Large intestine (tissue), 3 donors: ENCODE measurements at regions not wholly inside any gene's neighbourhood (a gene's known extent, or its start where the extent isn't known, plus 50 kb on each side); places are given as distances from the start of the nearest gene placed in this dataset.
A peak's percentile ranks its signal among the peaks of the same experiment; 100 is the strongest.

Experiments
- DNase-seq, 2 donors: peaks; one replicate each; pipeline versions ENCODE4 v3.0.0 to v3.0.0-alpha.2; 2013
- H3K27ac ChIP-seq: one replicate; pipeline ENCODE4 v1.5.1; 2013; ENCODE audit warnings: low read length
- H3K27me3 ChIP-seq: 2 replicates; pipeline ENCODE4 v1.6.1; 2013; ENCODE audit warnings: low read length; ENCODE audit not compliant: control insufficient read depth, insufficient read depth
- H3K36me3 ChIP-seq: 2 replicates; pipeline ENCODE4 v1.6.1; 2013; ENCODE audit warnings: low read length; ENCODE audit not compliant: control insufficient read depth, insufficient read depth
- H3K4me1 ChIP-seq: one replicate; pipeline ENCODE4 v1.6.1; 2013; ENCODE audit warnings: low read length; ENCODE audit not compliant: control insufficient read depth, insufficient read depth
- H3K4me3 ChIP-seq: one replicate; pipeline ENCODE4 v1.5.1; 2013; ENCODE audit warnings: low read length
- H3K9me3 ChIP-seq: one replicate; pipeline ENCODE4 v1.6.1; 2013; ENCODE audit warnings: mild to moderate bottlenecking, low read depth, low read length, moderate library complexity; ENCODE audit not compliant: control insufficient read depth
- WGBS: methylation state at CpG from one replicate; pipeline ENCODE4 v1.1.5; 2013; ENCODE audit warnings: low lambda C conversion rate; ENCODE audit not compliant: insufficient coverage; 5-methylcytosine and 5-hydroxymethylcytosine counted together

GRCh38 chrY:19077698-19078113 lies 304.2 kb upstream of the HSFY2 start:
- DNase-seq, result peak in 1 of 2 donors; percentile 66
- peak overlapping the region; percentile 84 for H3K27ac ChIP-seq

DNA sequence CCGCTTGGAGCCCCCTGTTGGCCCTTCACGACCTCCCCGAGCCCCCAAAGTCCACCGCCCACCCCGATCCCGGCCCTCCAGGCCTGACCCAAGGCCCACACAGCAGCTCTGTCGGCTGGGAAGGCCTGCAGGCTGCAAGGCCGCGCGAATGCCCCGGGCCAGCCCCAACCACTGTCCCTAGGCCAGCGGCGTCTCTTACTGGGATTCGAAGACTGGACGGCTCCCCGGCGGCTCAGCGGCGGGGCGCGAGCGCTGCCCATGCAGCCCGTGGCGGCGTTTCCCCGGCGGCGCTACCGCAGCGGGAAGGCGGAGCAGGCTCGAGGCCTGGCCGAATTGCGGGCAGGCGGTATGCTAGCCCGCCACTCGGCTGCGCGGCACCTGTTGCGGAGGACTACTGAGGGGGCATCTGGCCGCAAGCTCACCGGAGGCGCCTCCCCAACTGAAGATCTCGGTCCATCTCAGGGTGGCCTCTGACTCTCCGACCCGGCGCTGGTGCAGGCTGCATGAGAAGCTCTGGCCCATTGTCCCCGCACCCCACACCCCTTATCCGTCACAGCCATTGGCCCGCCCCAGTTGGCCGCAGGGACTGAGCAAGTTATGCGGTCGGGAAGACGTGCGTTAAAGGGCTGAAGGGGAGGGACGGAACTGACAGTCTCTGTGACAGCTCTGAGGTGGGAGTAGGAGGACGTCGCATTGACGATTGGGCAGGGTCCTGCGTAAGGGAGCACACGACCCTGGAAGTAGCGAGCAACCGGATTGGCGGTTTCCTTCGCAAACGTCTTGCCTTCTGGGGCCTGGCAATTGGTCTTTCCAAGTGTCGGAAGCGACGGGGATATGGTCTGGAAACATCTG lies 303.5 kb upstream of the HSFY2 start:
- H3K36me3 ChIP-seq, result no peaks in the 10 kb centered on the region
- no peaks in the 10 kb centered on the region for H3K27me3 ChIP-seq
- no peaks in the 10 kb centered on the region for H3K9me3 ChIP-seq
- no CpG with 5 or more reads among the region's 69 CpGs for WGBS
- H3K27ac ChIP-seq, result peak overlapping the region; percentile 84
- peak overlapping the region; percentile 56 for H3K4me3 ChIP-seq
- peak in 1 of 2 donors; percentile 80 for DNase-seq
- no peaks in the 10 kb centered on the region for H3K4me1 ChIP-seq

More at GRCh38 chrY:19077698-19078113, 304.2 kb upstream of the HSFY2 start:
- no CpG with 5 or more reads among the region's 37 CpGs for WGBS
- Histone ChIP-seq H3K36me3 (no peaks in the 10 kb centered on the region), H3K4me3 (peak overlapping the region; percentile 56), H3K9me3 (no peaks in the 10 kb centered on the region), H3K27me3 (no peaks in the 10 kb centered on the region), H3K4me1 (no peaks in the 10 kb centered on the region)

DNA sequence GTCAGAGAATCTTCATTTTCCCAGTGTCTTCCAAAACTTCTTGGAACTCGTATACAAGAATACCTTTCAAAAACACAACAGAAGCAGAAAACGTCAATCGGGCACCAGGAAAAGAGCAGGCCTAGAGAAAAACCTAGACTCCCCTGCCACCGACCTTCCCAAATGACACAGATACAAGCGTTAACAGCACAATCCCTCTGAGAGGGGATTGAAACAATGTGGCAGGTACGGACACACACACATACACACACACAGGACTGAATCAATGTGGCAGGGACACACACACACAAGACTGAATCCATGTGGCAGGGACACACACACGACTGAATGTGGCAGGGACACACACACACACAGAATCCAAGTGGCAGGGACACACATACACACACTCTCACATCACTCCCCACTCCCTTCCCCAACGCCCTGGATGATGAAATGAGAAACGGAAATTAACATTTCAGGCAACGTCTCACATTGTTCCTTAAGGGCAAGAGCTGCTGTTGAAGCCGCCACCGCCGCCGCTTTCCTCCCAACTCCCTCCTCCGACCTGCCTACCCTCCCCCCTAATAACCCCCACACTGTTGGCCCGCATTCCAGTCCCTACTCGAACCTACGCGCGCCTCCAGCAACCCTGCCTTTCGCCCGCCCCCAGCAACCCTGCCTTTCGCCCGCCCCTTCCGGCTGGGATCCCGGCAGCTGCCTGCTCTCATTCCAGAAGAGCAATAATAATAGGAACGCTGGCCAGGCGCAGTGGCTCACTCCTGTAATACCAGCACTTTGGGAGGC lies 302.1 kb upstream of the HSFY2 start:
- peak in 1 of 2 donors; percentile 87 for DNase-seq

GRCh38 chrY:19067435-19067834 lies 293.9 kb upstream of the HSFY2 start:
- H3K27ac ChIP-seq, result peak overlapping the region; percentile 90
- H3K27me3 ChIP-seq, result no peaks in the 10 kb centered on the region
- H3K9me3 ChIP-seq, result no peaks in the 10 kb centered on the region
- H3K4me1 ChIP-seq, result peaks cover 26% of the 10 kb centered on the region
- no peak for DNase-seq
- H3K4me3 ChIP-seq, result no peak overlapping the region
- H3K36me3 ChIP-seq, result no peaks in the 10 kb centered on the region

More for the DNA sequence above, 302.1 kb upstream of the HSFY2 start:
- no CpG with 5 or more reads among the region's 28 CpGs for WGBS
- H3K9me3 ChIP-seq, result no peaks in the 10 kb centered on the region
- H3K36me3 ChIP-seq, result no peaks in the 10 kb centered on the region
- peak overlapping the region; percentile 56 for H3K4me3 ChIP-seq
- no peaks in the 10 kb centered on the region for H3K27me3 ChIP-seq
- H3K4me1 ChIP-seq, result no peaks in the 10 kb centered on the region
- H3K27ac ChIP-seq, result peak overlapping the region; percentile 84

DNA sequence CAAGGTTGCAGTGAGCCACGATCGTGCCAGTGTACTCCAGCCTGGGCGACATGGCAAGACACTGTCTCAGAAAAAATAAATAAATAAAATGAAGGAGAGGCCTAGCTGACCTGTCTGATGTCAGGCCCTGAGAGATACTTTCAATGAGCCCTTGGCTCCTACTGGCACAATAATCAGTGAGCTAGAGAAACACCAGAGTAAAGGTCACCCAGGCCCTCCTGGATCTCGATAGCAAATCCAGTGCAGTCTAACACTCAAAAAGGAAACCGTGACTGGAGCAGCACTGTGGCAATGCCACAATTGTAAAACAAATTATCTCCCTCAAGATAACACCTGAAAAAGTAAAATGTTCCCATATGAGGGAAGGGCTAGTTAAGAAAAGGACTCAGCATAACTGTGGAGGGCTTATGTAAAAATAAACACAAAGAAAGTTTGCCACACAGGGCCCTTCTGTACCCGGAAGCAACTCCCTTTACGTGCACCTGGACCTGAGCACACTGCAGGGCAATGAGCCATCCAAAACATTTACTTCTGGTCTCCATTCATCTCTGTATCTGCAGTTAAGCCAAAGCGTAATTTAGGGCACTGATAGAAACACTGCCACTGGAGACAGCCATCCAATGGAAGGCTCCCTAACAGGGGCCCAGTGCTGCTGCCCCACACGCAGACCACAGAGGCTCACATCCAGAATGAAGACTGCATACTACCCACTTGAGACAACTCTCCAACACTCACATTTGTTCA lies 293.1 kb upstream of the HSFY2 start:
- Histone ChIP-seq H3K27me3 (no peaks in the 10 kb centered on the region), H3K36me3 (no peaks in the 10 kb centered on the region), H3K9me3 (no peaks in the 10 kb centered on the region), H3K4me1 (peaks cover 29% of the 10 kb centered on the region), H3K4me3 (no peak overlapping the region), H3K27ac (peak overlapping the region; percentile 90)
- DNase-seq, result peak in 1 of 2 donors; percentile 81
- WGBS, result no CpG with 5 or more reads among the region's 9 CpGs

DNA sequence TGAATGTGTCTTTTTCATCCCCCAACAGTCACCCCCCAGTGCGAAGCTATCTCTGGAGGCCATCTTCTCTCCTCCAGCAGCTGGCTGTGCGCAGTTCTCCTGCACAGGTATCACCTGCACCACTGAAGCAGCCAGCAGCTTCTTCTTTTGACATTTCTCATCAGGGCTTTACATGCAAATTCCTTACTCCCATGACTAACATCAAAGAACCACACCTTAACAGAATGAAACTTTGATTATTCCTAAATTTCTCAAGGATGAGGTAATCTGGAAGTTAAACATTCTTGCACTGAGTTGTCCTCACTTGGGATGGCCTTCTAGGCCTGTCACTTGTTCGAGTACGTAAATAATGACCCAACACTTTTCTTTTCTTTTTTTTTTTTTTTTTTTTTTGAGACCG lies 291.6 kb upstream of the HSFY2 start:
- H3K27ac ChIP-seq, result peak overlapping the region; percentile 76
- no peak overlapping the region for H3K4me3 ChIP-seq
- H3K27me3 ChIP-seq, result no peaks in the 10 kb centered on the region
- peaks cover 29% of the 10 kb centered on the region for H3K4me1 ChIP-seq
- WGBS, result no CpG with 5 or more reads among the region's 5 CpGs
- DNase-seq, result peak in 1 of 2 donors; percentile 9
- no peaks in the 10 kb centered on the region for H3K36me3 ChIP-seq
- no peaks in the 10 kb centered on the region for H3K9me3 ChIP-seq

DNA sequence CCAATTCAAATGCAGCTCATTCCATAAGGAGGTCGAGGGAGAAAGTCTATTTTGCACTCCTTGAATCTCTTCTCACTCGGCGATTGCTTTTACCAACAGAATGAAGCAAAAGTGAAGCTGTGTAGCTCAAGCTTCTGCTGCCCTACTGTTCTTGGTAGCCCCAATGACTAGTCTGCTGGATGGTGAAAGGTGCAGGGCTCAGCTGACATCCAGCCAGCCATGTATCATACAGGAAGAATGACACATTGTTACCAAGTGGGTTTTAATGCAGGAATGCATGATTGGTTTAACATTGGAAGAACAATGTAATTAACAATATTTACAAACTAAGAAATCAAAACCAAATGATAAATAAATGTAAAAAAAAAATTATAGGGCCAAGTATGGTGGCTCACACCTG lies 286.2 kb upstream of the HSFY2 start:
- Histone ChIP-seq H3K27me3 (no peaks in the 10 kb centered on the region), H3K9me3 (no peaks in the 10 kb centered on the region), H3K36me3 (no peaks in the 10 kb centered on the region), H3K27ac (peak overlapping the region; percentile 63), H3K4me1 (peaks cover 18% of the 10 kb centered on the region), H3K4me3 (no peak overlapping the region)
- DNase-seq, result no peak
- no CpG with 5 or more reads among the region's 3 CpGs for WGBS

GRCh38 chrY:19058831-19059370 lies 285.4 kb upstream of the HSFY2 start:
- no peaks in the 10 kb centered on the region for H3K27me3 ChIP-seq
- DNase-seq, result peak in 1 of 2 donors; percentile 53
- H3K27ac ChIP-seq, result peak overlapping the region; percentile 63
- no peak overlapping the region for H3K4me3 ChIP-seq
- H3K36me3 ChIP-seq, result no peaks in the 10 kb centered on the region
- H3K4me1 ChIP-seq, result peaks cover 15% of the 10 kb centered on the region
- H3K9me3 ChIP-seq, result no peaks in the 10 kb centered on the region
- WGBS, result no CpG with 5 or more reads among the region's 4 CpGs

DNA sequence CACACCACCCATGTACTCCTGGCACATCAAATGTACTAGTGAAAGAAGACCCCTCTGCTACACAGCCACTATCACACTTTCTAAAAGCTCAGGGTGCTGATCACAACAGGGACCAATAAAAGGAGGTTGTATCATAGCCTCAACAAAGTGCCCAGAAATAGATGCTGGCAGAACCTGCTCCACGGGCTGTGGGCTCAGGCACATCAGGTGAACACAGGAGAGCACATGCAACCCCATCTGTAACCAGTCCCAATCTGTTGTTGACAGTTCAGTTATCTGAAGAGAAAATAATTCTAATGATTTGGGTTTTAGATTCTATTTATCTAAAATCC lies 282.6 kb upstream of the HSFY2 start:
- no peak overlapping the region for H3K27ac ChIP-seq
- no peaks in the 10 kb centered on the region for H3K9me3 ChIP-seq
- peaks cover 14% of the 10 kb centered on the region for H3K4me1 ChIP-seq
- DNase-seq, result no peak
- H3K27me3 ChIP-seq, result no peaks in the 10 kb centered on the region
- H3K4me3 ChIP-seq, result no peak overlapping the region
- H3K36me3 ChIP-seq, result no peaks in the 10 kb centered on the region
- no CpG with 5 or more reads among the region's 1 CpG for WGBS
